ENCODE measurements at regions not wholly inside any gene's neighbourhood (a gene's known extent, or its start where the extent isn't known, plus 50 kb on each side); places are given as distances from the start of the nearest gene placed in this dataset.

GRCh38 chr2:235113854-235114253, 162.0 kb downstream of the SH3BP4 start:
- DNase-seq (no peak), ATAC-seq (ENCODE audit: low read depth) (no peak)
- POLR2A ChIA-PET, result no interaction called here
- no peak for TF ChIP-seq CTCF (IDR thresholded peaks at IDR 0.05)
- H3K4me1 Mint-ChIP-seq, result no peaks in the 10 kb centered on the region
- CTCF ChIA-PET, result interaction anchor here (0.9 to 1.3 kb wide), 2 partner anchors 560 to 569 kb away, joined by 3 to 4 read pairs; no protein-coding TSS in a partner anchor
- no peak overlapping the region for H3K27ac Mint-ChIP-seq
- no peaks in the 10 kb centered on the region for H3K36me3 Mint-ChIP-seq (ENCODE audit: low read depth)
- no peak overlapping the region for H3K4me3 Mint-ChIP-seq
- peaks cover 2% of the 10 kb centered on the region for H3K9me3 Mint-ChIP-seq
- peaks cover 8% of the 10 kb centered on the region for H3K27me3 Mint-ChIP-seq
- intact Hi-C loops (cut with micrococcal nuclease), result no loop called here

- no peak overlapping the region for H3K27ac Mint-ChIP-seq
- H3K4me1 Mint-ChIP-seq, result no peaks in the 10 kb centered on the region
- H3K36me3 Mint-ChIP-seq (ENCODE audit: low read depth), result no peaks in the 10 kb centered on the region
- CTCF ChIA-PET, result interaction anchor here (1.3 kb wide), 1 partner anchor 569 kb away, joined by 4 read pairs; no protein-coding TSS in a partner anchor
- ATAC-seq (ENCODE audit: low read depth) (no peak), DNase-seq (no peak)
- peaks cover 5% of the 10 kb centered on the region for H3K9me3 Mint-ChIP-seq
- POLR2A ChIA-PET, result no interaction called here
- TF ChIP-seq CTCF (IDR thresholded peaks at IDR 0.05), result no peak
- H3K4me3 Mint-ChIP-seq, result no peak overlapping the region
- intact Hi-C loops (cut with micrococcal nuclease), result no loop called here
- H3K27me3 Mint-ChIP-seq, result peaks cover 8% of the 10 kb centered on the region
Observed at GRCh38 chr2:235114286-235114685, 162.5 kb downstream of the SH3BP4 start.

DNA sequence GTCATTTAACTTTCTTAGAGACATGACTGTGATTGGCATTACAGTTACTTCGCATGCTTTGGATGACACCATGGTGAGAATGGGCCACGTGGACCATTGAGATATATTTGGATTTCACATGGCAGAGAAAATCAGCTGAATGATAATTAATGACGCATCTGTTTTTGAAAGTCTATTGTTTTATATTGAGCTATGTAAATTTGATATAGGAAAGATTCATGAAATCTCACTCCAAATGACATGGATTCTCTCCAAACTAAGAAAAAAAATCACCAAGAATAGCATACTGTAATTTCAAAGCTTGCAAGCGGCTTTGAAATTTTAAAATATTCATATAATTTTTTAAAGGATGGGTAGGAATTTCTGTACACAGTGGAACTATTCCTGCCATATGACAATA, 163.7 kb downstream of the SH3BP4 start:
- CTCF ChIA-PET, result interaction anchor here (2.1 to 3.8 kb wide), 3 partner anchors 9 to 567 kb away, joined by 7 to 69 read pairs (median 9); no protein-coding TSS in a partner anchor

GRCh38 chr2:235116885-235117492, 165.2 kb downstream of the SH3BP4 start:
- intact Hi-C loops (cut with micrococcal nuclease), result loop anchor here (1.0 to 2.0 kb wide), 2 partner anchors 567 to 1140 kb away; no protein-coding TSS in a partner anchor
- no peak overlapping the region for H3K4me3 Mint-ChIP-seq
- TF ChIP-seq CTCF (IDR thresholded peaks at IDR 0.05), result no peak
- H3K36me3 Mint-ChIP-seq (ENCODE audit: low read depth), result no peaks in the 10 kb centered on the region
- ChIA-PET POLR2A (no interaction called here), CTCF (interaction anchor here (0.7 to 3.8 kb wide), 10 partner anchors 10 to 982 kb away, joined by 3 to 69 read pairs (median 4); no protein-coding TSS in a partner anchor)
- H3K27ac Mint-ChIP-seq, result no peak overlapping the region
- H3K27me3 Mint-ChIP-seq, result peaks cover 13% of the 10 kb centered on the region
- peaks cover 12% of the 10 kb centered on the region for H3K9me3 Mint-ChIP-seq
- no peak for ATAC-seq (ENCODE audit: low read depth)
- DNase-seq, result no peak
- no peaks in the 10 kb centered on the region for H3K4me1 Mint-ChIP-seq

More for the DNA sequence above, 163.7 kb downstream of the SH3BP4 start:
- ATAC-seq (ENCODE audit: low read depth), result no peak
- Mint-ChIP-seq H3K9me3 (peaks cover 12% of the 10 kb centered on the region), H3K27ac (no peak overlapping the region), H3K36me3 (ENCODE audit: low read depth) (no peaks in the 10 kb centered on the region), H3K27me3 (peaks cover 8% of the 10 kb centered on the region), H3K4me3 (no peak overlapping the region), H3K4me1 (no peaks in the 10 kb centered on the region)
- no peak for DNase-seq
- intact Hi-C loops (cut with micrococcal nuclease), result no loop called here
- POLR2A ChIA-PET, result no interaction called here
- no peak for TF ChIP-seq CTCF (IDR thresholded peaks at IDR 0.05)

- no peaks in the 10 kb centered on the region for H3K9me3 Mint-ChIP-seq
- ATAC-seq (ENCODE audit: low read depth) (no peak), DNase-seq (no peak)
- ChIA-PET POLR2A (no interaction called here), CTCF (interaction anchor here (1.3 kb wide), 1 partner anchor 10 kb away, joined by 3 read pairs; no protein-coding TSS in a partner anchor)
- H3K4me1 Mint-ChIP-seq, result no peaks in the 10 kb centered on the region
- no peaks in the 10 kb centered on the region for H3K36me3 Mint-ChIP-seq (ENCODE audit: low read depth)
- TF ChIP-seq CTCF (IDR thresholded peaks at IDR 0.05), result no peak
- intact Hi-C loops (cut with micrococcal nuclease), result no loop called here
- H3K27ac Mint-ChIP-seq, result no peak overlapping the region
- H3K27me3 Mint-ChIP-seq, result peaks cover 36% of the 10 kb centered on the region
- no peak overlapping the region for H3K4me3 Mint-ChIP-seq
Observed at GRCh38 chr2:235126768-235127167, 175.0 kb downstream of the SH3BP4 start.
